GM21786 (cell line): ENCODE measurements at regions not wholly inside any gene's neighbourhood (a gene's known extent, or its start where the extent isn't known, plus 50 kb on each side); places are given as distances from the start of the nearest gene placed in this dataset.

Experiments used
- ATAC-seq: cut with Tn5 transposase; IDR thresholded peaks from one replicate; pipeline ENCODE4 v1.9.1; 2021; ENCODE audit not compliant: unreplicated experiment

GRCh38 chr10:128861018-128861901 is 605.8 kb upstream of the MGMT start:
- no peak for ATAC-seq

- no peak for ATAC-seq
These were observed 603.6 kb upstream of the MGMT start for GRCh38 chr10:128863411-128863810.

DNA sequence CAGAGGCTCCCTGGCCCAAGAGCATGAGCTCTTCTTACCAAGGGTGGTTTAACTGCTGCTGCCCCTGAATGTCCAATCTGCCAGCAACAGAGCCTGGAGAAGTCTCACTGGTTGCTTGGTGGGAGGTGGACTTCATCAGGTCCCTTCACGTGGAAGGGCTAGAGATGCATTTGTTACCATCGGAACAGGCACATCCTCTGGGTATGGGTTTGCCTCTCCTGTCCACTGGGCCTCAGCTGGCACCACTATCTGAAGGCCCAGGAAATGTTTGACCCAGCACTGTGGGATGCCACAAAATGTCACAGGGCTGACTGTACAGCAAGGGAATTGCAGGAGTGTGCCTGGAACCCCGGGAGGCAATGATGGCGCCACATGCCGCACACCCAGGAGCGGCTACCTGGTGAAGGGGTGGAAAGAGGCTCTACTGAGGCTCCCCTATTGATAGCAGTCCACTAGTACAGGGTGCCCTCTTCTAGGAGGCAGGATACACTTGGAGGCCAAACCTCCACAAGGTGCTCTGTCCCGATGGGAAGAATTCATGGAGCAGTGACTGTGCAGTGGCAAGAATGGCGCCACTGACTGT is 603.1 kb upstream of the MGMT start:
- no peak for ATAC-seq

DNA sequence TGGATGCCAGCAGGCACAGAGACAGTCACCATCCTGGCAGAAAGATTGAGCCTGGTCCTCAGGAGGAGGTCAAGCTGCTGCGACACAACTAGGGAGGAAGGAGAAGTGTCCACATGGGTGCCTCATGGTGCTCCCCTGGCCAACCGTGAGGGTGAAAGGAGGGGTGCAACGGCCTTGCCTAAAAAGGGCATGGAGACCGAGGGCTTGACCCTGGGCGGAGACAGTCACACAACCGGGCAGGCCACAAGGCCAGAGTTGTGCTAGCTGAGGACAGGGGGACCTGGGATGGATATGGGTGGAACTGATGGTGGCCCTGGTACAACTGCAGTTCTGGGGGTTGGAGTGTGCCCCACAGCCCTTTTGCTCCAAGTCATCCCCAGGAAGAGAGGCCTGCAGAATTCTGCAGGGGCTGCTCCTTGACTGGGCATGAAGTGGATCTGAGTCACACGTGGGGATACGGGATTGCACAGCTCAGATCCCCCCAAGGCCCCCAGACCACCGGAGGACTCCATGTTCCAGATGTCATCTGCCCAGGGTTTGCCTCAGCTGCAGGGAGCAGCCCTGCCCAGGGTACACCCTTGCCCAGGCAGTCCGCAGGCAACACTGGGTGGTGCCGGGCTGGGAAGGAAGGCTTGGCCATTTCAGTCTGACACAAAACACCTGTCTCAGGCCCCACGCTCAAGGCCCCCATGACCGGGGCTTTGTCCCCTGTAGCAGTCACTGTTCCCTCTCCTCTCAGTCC is 602.3 kb upstream of the MGMT start:
- ATAC-seq, result no peak

DNA sequence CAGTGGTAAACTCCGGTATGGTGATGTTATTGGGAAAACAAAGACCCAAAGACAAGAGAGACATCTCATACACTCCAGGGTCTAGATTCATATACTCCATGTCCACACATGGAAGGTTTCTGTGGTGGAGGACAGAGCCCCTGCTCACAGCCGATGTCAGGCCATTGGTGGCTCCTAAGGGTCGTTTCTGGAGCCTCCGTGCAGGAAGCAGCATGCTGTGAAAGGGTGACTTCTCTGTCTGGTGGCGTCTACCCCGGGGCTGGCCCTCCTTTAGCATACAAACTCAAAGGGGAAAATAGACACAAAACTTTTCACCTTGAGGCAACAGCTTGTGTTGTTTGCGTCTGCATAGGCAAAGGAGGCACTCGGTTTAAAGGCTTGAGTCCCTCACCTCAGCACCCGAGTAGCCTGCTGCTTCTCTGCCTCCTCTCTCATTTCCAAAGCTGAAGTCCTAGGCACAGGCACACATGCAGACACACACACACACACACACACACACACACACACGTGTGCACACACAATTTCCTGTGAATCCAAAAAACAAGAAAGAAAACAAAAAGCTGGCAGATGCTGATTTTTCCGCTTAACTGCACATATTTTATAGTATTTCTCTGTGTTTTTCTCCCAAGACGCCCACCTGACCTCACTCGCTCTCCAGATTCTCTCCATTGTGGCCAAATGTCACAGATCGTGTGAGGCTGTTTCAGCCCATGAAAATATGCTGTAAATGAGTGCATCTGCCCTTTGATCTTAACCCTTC is 601.4 kb upstream of the MGMT start:
- no peak for ATAC-seq

DNA sequence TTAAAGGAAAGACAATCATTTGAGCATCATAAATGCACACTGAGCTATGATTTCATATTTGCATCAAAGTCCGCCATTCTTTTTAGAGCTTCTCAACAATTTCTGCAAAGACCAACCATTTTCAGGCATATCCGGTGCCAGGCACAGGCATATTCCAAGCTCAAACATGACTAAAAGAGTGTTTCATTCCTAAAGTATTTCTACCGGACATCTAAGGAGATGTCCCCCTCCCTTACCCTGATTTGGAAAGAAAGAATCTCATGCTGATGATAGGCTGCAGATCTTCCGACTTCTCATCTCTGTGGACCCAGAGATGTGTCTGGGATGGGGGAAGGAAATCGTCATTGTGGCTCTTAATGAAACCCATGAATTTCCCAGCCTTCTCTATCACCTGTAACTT is 600.5 kb upstream of the MGMT start:
- ATAC-seq, result no peak

GRCh38 chr10:128867210-128867609 is 599.8 kb upstream of the MGMT start:
- ATAC-seq, result no peak

DNA sequence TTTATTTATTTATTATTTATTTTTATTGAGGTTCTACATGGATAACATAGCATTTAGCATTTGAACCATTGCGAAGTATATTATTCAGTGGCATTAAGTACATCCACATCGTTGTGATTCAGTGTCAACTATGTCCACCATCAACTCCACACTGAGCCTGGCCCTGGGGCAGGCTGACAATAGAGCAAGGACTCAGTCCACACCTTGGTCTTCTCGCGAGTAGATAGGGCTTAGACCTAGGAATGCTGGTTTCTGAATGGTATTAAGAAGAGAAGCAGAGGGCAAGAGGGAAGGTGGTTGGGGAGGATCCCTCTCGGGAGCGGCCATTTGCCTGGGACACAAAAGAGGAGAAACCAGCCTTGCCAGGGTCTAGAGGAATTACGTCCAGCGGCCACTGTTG is 599.2 kb upstream of the MGMT start:
- no peak for ATAC-seq

- ATAC-seq, result no peak
These were observed 598.6 kb upstream of the MGMT start for GRCh38 chr10:128868481-128868880.

DNA sequence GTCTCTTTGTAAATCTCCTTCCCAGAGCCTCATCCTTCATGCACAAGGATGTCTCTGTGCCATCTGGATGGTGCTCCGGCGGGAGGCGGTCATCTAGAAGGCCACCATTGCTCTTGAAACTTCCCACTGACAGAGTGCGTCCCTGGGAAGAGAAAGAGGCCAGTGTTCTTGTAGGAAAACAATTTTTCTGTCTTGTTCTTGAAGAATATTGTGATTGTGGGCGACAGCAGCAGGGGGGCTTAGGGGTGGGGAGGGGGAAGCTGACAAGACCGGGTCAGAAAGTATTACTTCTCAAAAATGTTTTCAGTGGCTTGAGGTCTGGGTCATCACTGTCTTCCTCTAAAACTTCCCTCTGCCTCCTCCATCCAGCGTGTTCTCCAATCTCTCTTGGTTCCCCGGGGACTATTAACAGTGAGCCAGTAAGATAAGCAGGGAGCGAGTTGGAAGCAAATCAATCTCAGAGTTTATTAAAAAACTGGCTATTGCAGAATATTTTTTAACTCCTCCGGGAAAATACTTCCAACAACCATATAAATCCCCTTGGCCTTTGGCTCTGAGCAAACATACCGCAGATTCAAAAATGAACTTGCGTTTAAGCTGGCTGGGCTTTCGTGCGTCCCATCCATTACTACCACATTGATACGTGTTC is 597.8 kb upstream of the MGMT start:
- no peak for ATAC-seq

GRCh38 chr10:128870830-128871597 is 596.0 kb upstream of the MGMT start:
- no peak for ATAC-seq

GRCh38 chr10:128871671-128872231 is 595.3 kb upstream of the MGMT start:
- no peak for ATAC-seq

GRCh38 chr10:128873411-128874054 is 593.5 kb upstream of the MGMT start:
- ATAC-seq, result no peak

DNA sequence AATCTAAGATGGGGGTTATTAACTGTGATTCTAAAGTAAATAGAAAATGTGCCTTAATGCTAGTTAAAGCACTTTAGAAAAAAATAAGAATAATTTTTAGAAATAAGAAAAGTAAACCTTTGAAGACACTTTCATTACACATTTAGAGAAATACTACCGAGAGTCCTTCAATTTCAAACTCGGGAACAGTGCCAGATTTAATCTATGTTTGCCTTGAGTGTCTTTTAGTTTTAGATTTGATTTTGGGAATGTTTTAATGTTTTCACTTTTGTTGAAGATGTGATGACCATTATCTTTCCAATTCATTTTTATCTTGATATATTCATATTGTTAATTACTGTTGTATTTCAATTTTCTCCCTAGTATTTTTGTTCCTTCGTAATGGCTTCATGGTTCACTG is 592.7 kb upstream of the MGMT start:
- ATAC-seq, result no peak

DNA sequence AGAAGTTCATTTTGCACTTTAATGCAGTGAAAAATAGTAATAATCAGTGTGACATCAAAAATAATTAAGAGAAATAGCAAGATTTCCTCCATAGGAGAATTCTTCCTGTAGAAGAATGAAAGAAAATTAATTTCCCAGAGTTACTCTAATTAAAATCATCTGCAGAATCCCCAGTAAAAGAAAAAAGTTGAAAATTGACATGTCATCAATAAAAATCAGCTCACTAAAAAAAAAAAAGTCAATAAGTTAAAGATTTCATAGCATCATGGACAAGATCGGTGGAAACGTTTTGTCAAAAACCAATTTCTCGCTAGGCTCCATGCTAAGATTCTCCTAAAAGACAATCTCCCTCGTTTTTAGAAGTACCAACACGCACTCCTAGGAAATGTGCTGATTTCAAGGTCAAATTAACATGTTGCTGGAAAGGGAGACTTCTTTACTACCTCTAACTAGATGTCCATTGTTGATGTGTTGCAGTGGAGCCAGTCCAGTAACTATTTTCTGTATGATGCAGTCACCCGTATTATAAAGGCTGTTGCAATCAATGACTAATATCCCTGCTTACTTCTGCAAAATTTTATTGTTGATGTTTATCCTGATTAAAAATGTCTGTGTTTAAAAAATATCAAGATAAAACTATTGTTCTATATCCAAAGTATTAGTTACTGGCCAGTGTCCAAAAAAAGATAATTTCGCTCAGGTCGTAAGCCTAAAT is 591.9 kb upstream of the MGMT start:
- no peak for ATAC-seq

DNA sequence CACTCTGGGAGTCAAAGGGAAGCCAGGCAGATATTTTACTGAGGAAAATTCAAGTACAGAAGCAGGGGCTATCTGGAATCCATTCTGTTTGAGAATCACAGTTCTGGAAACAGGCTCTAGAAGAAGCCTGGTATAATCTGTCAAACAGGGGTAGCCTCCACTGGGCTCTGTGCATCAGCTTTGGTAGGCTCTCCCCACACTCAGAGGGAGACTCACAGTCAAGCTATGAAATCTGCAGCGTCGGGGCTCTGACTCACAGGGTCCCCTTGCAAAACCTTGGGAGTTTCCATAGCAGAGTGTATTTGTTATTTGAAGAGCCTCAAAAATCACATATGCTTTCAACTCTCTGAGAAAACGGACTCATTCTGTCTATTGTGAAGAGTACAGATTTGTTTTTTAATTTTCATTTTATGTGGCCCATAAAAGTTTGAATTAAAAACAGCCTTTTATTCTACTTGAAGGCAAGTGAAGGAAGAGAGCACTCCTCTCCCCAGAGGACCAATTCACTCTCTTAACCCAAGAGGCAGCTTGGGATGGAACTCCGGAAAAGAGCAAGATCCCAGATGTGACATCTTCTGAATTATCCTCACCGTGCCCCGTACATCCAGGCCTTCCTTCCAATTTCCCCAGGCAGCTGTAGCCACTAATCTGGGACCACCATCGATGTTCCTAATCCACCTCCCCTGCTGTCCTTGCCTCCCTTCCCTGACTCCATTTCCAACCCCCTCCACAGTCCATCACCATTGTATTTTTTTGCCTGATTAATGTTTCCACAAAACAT is 590.9 kb upstream of the MGMT start:
- no peak for ATAC-seq

DNA sequence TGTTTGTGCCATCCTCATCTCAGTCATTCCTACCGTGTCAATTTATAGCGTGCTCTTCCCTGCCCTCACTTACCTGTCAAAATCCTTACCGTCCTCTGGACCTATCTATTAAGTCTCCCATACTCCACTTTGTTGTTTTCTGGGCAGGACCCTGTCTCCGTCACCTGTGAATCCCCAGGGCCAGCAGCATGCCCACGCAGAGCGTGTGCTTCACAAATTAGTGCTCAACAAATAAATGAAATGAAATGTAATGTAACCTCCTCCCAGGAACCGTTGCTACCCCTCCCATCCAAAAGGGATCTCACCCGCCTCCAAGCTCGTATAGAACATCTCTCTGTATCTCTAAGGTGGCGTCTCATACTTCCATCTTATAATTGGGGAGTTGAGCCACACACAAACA is 589.9 kb upstream of the MGMT start:
- no peak for ATAC-seq

GRCh38 chr10:128877936-128878335 is 589.1 kb upstream of the MGMT start:
- ATAC-seq, result no peak
